NCI-H524 treated with DMSO at 0.1 percent for 48 hours (cell line): ENCODE measurements at regions not wholly inside any gene's neighbourhood (a gene's known extent, or its start where the extent isn't known, plus 50 kb on each side); places are given as distances from the start of the nearest gene placed in this dataset.

ENCODE experiments used
- DNase-seq: peaks from one replicate; lab custom pipeline; 2025; lab: John Stamatoyannopoulos, UW

DNA sequence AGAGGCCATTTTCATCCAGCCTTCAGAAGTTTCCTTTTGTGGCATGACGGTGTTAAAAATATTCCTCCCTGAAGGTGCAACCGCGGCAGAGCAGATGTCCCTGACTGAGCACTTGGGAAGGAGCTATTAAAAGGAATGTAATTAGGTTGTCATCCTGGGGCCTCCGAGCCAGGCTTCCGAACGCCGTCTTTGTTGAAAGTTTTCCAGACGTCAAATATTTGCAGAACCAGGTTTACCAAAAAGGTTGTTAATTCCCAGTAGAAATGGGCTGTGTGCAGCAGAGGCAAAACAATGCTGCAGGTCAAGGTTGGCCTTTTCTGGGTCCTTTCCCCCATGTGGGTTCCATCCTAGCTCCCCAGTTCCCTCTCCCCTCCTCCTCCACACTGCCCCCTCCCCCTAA, 88.8 kb upstream of the CALM2 start:
- DNase-seq, result no peak

DNA sequence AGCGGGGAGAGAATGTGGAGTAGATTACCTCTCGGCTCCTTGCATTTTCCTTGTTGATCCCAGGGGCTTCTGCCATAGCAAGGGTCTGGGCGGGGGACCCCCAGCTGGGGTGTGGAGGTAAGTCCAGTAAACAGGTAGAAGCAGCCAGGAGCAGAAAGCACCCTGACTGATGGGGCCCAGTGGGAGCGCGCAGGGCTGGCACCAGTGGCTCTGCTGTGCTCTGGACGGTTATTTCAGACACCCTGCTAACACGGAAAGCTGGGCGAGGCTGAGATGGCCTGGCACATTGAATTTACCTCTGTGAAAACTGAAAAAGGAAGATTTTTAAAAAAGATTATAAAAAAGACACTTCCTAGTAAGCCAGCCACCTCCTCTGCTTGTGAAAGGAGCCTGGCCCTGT, 88.4 kb upstream of the CALM2 start:
- no peak for DNase-seq

DNA sequence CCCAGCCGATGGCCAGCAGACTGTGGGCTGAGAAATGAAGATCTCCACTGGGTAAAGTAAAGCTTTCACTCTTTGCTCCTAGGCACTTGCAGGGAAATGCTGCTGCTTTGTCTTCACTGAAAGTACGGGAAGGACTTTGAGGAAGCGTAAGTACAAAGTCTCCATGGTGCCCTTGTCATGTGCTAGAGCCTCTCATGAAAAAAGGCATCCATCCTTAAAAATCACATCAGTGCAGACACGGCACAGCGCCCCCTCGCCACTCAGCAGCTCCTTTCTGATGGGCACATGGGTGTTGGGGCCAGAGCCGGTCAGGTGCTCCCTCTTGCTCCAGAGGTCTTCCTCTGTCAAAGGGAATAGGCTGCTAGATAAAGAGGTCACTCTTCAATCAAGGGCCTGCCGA, 87.8 kb upstream of the CALM2 start:
- no peak for DNase-seq

DNA sequence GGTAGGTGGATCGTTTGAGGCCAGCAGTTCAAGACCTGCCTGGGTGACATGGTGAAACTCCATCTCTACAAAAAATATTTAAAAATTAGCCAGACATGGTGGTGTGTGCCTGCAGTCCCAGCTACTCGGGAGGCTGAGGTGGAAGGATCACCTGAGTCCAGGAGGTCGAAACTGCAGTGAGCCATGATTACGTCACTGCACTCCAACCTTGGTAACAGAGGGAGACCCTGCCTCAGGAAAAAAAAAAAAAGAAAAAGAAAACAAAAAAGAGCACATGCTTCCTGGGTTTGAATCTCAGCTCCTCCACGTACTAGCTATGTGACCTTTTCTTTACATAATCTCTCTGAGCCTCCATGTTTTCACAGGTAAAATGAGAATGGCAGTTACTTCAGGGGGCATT, 86.3 kb upstream of the CALM2 start:
- DNase-seq, result no peak

DNA sequence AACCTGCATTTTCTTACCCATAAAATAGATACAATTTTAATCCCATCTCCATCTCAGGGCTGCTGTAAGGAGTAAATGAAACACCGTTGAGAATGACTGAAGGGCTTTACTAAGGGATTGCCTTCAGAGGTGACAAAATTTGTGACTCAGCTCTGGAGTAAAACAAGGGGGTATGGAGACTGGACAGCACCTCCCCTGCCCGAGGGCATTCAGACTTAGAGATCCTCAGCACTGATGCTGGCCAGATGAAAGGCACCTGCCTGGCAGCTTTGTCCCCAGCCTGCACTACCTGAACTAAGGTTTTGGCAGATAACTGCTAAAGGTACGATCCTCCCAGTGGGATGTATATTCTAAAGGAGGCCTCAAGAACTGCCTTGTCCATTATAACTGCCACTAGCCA, 84.7 kb upstream of the CALM2 start:
- no peak for DNase-seq

DNA sequence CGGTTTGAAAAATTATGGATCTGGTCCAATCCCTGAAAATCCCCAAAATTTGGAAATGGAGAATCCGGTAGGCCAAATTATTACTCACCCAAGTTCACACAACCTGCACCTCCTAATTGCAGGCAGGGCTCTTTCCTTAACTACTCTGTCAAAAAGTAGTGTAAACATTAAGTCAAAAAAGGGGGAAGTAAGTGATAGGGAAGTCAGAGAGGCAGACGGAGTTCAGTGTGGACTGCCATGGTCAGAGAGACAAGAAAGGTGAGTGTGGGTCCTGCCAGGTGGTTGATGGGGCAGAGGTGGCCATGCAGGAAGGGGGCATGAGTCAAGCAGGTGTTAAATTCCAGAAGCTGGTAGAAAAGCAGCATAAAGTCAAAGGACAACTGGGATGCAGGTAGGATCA, 83.5 kb upstream of the CALM2 start:
- DNase-seq, result no peak

DNA sequence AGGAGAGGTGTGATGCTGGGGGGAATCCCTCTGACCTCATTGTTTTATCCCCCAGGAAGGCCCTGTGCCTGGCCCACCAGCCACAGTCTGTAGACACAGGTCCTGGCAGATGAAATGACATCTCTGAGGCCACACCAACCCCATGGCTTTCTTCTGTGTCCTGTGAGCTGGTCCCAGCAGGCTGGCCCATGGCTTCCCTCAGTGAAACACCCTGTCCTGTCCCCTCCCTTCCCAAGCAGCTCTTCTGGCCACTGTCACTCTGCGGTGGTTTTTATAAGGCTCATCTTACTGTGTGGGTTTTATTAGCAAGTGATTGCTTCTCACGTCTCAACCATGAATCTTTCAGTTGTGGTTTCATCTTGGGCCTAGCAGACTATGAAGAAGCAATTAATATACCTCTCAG, 81.6 kb upstream of the CALM2 start:
- DNase-seq, result no peak

DNA sequence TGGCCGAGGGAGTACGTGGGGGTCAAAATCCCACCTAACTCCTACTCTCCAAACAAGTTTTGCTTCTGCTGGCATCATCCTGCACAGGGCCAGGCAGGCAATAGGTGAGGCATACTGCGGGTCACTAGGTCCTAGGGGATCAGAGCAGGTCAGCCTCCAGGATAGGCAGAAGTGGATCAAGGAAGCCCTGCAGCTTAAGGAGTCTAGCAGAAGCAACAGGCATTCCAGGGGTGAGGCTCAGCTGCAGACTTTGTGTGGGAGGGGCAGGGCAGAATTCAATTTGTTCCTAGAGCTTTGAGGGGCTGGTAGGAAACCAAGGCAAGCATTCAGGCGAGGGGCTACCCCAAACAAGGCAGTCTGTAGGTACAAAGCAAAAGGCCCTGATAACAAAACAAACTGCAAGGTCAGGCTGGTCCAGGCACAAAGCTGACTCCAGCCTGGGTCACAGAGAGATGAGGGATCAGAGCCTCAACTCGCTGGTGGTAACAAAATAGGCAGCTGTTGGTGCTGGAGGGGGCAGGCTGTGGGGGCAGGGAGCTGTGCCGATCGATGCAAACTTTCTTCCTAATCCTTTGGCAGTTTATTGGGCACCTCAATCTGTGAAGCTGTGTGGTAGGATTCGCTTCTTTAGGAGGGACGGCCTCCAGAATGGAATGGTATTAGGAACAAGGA, 80.2 kb upstream of the CALM2 start:
- DNase-seq, result no peak

DNA sequence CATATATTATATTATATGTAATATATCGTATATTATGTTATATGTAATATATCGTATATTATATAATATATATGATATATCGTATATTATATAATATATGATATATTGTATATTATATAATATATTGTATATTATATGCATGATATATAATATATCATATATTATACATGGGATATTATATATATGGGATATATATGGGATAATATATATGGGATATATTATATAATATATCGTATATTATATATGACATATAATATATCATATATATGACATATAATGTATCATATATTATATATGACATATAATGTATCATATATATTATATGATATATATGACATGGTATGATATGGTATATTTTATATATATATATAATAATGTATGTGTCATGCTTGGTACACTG, 79.5 kb upstream of the CALM2 start:
- DNase-seq, result no peak

DNA sequence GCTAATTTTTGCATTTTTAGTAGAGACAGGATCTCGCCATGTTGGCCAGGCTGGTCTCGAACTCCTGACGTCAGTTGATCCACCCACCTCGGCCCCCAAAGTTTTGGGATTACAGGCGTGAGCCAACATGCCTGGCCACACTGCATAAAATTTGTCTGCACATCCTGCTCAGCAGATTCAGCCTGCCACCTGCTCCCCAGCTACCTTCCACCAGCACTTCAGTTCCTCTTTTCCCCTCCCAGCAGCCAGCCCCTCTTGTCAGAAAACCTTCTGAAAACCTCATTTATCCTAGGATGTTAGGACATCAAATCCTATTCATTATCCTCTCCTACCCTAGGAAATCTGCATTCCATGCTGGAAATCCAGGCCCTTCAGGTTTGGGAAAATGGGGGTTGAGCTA, 78.2 kb upstream of the CALM2 start:
- no peak for DNase-seq

DNA sequence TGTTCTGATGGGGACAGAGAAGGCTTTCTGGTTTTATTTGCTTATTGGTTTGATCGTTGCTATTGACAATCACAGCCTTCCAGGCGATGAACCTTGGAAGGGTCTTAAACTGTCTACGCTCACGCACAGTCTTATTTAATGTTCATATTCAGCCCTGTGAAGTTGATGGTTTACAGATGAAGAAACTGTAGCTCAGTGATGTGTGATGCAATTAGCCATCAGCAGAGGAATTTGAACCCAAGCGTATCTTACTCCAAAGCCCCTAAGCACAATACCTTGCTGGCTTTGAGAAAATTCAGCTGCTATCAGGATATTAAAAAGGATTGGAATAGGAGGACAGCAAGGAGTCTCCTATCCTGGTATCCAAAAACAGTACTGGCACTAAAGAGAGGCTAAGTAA, 77.1 kb upstream of the CALM2 start:
- DNase-seq, result no peak

DNA sequence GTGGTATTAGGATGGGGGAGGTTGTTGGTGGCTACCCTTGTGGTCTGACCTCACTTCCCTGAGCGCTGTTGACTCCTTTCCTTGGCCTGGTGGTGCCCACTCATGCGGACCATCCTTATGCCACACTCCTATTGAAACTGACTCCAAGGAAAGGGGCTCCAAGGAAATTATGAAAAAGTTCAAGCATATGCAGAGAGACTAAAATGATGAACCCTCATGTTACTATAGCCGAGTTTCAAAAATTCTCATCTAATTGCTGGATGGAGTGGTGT, 75.0 kb upstream of the CALM2 start:
- DNase-seq, result no peak

DNA sequence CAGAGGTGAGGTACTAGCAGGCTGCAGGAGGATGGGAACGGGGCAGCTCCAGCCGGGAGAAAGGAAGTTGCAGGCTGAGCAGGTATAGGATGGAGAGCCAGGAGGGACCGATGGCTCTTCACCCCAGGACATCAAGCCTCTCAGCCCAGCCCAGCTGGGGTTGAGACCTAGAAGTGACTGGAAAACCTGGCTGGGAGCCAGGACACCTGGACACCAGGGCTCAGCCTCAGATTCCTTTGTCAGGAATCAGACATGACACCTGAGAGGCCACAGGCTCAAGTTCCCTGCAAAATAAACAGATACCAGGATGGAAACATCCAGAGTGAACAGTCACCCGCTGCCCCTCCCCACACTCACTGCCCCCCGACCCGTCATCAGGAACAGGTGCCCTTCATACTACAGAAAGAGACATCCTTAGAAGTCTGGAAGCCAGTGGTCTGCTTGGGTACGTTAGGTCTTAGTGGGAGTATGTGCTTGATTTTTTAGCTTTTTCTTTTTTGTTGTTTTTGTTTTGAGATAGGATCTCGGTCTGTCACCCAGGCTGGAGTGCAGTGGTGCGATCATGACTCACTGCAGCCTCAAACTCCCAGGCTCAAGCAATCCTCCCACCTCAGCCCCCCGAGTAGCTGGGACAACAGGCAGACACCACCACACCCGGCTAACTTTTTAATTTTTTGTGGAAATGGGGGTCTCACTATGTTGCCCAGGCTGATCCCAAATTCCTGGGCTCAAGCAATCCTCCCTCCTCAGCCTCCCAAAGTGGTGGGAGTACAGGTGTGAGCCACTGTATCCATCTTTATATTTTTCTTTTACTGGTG, 74.5 kb upstream of the CALM2 start:
- no peak for DNase-seq

DNA sequence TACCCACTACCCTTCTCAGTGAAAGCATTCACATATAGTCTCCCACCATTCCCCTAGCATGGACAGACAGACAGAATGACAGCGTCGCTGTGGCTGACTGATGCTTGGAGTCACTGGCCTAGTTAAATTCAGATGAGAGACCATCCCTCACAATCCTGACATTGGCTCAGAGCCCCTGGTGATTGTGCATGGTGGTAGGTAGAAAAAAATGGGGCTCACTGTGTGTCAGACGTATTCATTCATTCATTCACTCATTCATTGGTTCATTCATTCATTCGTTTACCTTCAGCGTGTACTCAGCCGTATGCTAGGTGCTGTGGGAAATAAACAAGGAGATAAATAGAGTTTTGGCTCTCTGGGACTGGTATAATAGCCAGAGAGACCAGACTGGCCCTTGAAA, 73.6 kb upstream of the CALM2 start:
- no peak for DNase-seq

DNA sequence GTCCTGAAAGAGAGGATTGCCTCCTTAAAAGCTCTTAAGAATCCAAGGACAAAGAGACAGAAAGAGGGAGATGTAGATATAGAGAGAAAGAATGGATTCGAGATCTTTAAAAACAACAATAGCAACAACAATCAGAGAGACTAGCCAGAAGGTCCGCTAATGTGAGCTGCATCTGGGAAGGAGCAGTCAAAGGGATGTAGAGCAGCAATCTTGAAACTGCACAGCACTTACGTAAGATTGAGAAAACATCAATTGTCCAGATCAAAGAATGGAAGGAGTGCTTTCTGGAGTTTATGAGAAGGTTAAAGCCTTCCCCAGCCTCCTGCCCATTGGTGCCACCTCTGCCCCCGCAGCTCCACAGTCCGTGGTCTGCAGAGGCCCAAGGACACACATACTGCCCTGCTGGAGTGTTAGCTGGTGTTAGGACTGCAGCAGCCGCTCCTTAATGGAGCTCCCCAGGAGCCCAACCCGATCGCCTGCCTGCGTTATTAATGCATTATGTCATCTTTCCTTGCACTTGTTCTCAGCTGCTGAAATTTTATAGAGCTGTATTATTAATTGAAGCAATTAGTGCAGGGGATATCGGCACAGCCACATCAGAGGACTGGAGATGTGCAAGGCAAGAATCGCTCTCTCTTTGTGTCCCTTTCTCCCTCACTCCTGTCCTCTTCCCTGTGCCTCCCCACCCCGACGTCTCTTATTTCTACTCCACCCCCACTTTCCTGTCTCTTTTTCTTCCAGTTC, 73.0 kb upstream of the CALM2 start:
- DNase-seq, result no peak

DNA sequence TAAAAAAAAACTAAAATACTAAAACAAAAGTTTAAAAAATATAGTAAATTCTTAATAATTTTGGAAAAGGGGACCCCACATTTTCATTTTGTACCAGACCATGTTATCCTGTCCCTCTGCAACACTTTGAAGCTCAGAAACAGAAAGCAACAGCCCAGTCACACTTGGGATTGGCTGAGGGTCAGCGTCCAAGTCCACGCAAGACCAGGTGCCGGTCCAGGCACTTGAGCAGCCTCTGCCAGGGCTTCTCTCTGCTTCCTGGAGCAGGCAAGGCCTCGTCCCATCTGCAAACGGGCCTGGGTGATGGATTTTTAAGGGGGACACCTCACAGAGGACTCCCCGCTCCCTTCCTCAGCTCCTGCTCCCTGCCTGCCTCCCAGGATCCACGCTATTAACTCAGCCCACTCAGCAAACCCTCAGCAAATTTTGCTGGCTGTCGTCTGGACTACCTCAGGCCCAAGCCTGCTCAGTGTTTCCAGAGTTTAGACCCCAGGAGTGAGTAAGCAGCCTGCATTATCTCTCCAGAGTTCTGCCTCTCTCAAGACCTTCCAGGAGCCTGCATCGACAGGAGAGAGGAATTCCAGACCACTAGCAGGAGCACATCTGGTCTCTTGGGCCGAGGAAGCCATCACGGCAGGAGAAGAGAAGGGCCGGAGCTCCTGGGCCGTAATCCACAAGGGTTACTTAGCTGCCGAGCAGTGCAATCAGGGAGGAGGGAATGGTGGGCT, 67.4 kb upstream of the CALM2 start:
- no peak for DNase-seq

DNA sequence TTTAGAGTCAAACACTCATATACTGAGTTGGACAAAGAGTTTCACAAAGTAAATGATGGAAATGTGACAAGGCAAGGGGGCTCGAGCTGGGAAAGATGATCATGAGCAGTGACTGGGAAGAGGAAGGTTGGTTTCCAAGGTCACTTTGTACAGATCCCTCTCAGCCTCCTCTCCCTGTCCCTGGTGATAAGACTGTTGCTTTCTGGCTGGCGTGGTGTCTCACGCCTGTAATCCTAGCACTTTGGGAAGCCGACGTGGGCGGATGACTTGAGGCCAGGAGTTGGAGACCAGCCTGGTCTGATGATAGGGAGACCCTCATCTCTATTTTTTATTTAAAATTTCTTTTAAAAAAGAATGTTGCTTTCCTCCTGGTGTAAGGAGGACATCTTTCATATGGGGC, 65.4 kb upstream of the CALM2 start:
- no peak for DNase-seq

DNA sequence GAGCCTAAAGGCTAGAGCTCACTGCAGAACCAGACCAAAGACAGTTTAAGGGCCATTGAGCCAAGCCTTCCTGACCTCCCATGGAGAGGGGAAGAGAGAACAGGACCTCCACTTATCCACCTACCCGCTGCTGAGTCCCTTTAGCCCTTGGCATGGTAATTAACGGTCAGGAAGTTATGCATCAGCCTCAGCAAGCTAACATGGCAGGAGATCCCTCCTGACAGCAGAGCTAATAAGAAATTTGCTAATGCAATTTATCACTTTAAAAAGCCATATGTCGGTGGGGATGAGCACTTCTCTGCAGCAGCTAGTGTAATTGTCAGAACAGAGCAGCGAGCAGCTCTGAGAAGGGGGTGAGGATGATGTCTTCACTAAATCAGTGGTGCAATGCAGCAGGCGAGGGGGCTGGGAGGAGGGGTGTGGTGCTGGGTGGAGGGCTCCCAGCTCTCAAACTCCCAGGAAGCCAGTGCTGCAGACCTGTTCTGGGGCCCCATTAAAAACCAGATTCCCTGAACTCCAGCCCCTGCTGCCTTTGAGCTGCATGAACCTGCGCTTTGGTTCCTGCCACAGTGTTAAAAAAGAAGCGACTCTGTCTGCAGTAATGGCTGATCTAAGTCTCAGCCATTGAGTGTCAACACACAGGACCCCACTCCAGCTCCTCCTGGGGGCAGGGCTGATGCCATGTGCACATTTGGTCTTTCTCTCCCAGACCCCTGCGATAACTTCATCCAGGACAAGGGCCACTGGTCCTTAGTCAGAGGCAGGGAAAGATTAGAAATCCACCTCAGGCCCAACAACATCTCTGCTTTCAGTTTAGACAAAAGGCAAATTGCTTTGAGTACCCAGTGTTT, 63.0 kb upstream of the CALM2 start:
- peak; percentile 84 for DNase-seq

DNA sequence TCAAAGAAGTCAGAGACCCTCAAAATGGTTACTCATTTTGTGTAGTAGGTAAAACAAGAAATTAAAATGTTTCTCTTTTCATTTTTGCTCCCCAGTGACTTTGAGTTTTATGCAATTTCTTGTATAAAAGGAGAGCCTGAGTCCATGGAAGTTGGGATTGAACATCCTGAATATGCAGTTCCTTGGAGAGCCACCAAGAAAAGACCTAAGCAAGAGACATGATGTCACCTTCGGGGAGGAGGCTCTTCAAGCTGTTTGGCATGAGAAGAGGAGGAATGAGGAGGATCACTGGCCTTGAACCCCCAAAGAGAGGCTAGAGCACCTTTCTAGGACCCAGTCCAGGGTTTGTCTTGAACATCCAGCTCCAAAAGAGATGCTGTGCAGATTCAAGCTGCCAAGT, 62.3 kb upstream of the CALM2 start:
- DNase-seq, result no peak

DNA sequence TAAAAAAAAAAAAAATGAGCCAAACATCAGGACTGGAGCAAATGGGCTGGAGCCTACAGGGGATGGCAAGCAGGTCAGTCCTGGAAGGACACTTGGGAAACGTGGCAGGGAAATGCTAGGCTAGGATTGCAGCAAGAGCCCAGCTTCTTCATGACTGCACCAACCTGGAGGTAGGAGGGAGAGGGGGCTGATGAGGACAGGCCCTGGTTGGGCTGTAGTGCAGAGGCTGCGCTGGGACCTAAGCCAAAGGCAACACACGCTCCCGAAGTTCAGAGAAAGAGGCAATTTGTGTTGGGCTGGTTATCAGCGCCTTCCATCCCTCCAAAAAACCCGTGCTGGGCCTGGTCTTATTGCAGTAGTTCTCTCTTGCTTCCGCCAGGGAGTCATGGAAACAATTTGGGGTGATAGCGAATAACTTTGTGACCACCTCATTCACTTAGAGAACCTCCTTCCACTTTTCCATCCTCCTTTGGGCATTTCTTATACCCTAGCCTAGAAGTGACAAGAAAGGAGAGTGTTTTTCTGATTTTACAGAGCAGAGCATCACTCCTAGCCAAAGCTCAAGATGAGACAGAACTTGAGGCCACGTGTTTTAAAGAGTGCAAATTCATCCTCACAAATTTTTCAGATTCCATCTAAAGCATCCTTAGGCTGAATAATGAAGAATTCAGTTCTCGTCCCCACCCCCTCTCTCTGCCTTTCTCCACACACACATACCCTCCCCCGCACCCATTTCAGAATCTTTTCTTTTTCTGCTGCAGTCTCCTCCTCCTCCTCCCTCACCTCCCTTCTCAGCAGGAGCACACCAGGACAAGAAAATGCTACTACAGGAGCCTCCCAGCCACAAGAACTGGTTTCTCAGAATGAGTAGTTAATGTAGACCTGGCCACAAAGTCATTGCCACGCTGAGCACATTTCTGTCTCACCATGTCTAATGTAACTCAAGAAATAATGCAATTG, 61.3 kb upstream of the CALM2 start:
- no peak for DNase-seq
